A673 (cell line): ENCODE measurements at regions not wholly inside any gene's neighbourhood (a gene's known extent, or its start where the extent isn't known, plus 50 kb on each side); places are given as distances from the start of the nearest gene placed in this dataset.

ENCODE experiments used
- EZH2 ChIP-seq: fragments of 200-600 bp; sonication (generic); IDR thresholded peaks from 2 replicates; pipeline ENCODE4 v1.6.1; 2017; ENCODE audit warnings: borderline replicate concordance, low read depth, mild to moderate bottlenecking, mixed read lengths, antibody characterized with exemption, low read length; ENCODE audit not compliant: poor library complexity, severe bottlenecking
- TF ChIP-seq, protein P1 (sequence below): fragments of 300-800, 200-600 bp; sonication (generic); conservative IDR thresholded peaks from 2 replicates; pipeline ENCODE4 v1.5.1; 2017; ENCODE audit warnings: low read depth, mild to moderate bottlenecking, antibody characterized with exemption, low read length, moderate library complexity, mixed read lengths

GRCh38 chr2:67137699-67138098 lies 259.4 kb upstream of the ETAA1 start:
- TF ChIP-seq, protein P1, sequence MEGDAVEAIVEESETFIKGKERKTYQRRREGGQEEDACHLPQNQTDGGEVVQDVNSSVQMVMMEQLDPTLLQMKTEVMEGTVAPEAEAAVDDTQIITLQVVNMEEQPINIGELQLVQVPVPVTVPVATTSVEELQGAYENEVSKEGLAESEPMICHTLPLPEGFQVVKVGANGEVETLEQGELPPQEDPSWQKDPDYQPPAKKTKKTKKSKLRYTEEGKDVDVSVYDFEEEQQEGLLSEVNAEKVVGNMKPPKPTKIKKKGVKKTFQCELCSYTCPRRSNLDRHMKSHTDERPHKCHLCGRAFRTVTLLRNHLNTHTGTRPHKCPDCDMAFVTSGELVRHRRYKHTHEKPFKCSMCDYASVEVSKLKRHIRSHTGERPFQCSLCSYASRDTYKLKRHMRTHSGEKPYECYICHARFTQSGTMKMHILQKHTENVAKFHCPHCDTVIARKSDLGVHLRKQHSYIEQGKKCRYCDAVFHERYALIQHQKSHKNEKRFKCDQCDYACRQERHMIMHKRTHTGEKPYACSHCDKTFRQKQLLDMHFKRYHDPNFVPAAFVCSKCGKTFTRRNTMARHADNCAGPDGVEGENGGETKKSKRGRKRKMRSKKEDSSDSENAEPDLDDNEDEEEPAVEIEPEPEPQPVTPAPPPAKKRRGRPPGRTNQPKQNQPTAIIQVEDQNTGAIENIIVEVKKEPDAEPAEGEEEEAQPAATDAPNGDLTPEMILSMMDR = no peak
- TF ChIP-seq EZH2 = no peak
